G401.6 (cell line): ENCODE measurements at regions not wholly inside any gene's neighbourhood (a gene's known extent, or its start where the extent isn't known, plus 50 kb on each side); places are given as distances from the start of the nearest gene placed in this dataset.

Experiments used
- FAIRE-seq: peaks from 2 replicates; lab custom pipeline; 2012; peaks lifted over from hg19 to GRCh38; lab: Jason Lieb, UNC

- FAIRE-seq, result no peak
Measured at GRCh38 chr1:56068908-56069307, 510.5 kb downstream of the PLPP3 start.

- FAIRE-seq, result no peak
Measured at GRCh38 chr1:56068210-56068609, 511.2 kb downstream of the PLPP3 start.

GRCh38 chr1:56065729-56066128, 513.6 kb downstream of the PLPP3 start:
- no peak for FAIRE-seq

- no peak for FAIRE-seq
Measured at GRCh38 chr1:56064705-56065104, 514.7 kb downstream of the PLPP3 start.

- FAIRE-seq, result no peak
Measured at GRCh38 chr1:56063461-56063860, 515.9 kb downstream of the PLPP3 start.

GRCh38 chr1:56062625-56063024, 516.7 kb downstream of the PLPP3 start:
- no peak for FAIRE-seq

- FAIRE-seq, result no peak
Measured at GRCh38 chr1:56061824-56062223, 517.5 kb downstream of the PLPP3 start.

- no peak for FAIRE-seq
Measured at GRCh38 chr1:56060906-56061305, 518.5 kb downstream of the PLPP3 start.

GRCh38 chr1:56057466-56058405, 521.6 kb downstream of the PLPP3 start:
- no peak for FAIRE-seq

- FAIRE-seq, result no peak
Measured at GRCh38 chr1:56056438-56057287, 522.7 kb downstream of the PLPP3 start.

GRCh38 chr1:56054959-56055358, 524.4 kb downstream of the PLPP3 start:
- no peak for FAIRE-seq

- no peak for FAIRE-seq
Measured at GRCh38 chr1:56052041-56052440, 527.3 kb downstream of the PLPP3 start.

- FAIRE-seq, result no peak
Measured at GRCh38 chr1:56050911-56051310, 528.5 kb downstream of the PLPP3 start.

- no peak for FAIRE-seq
Measured at GRCh38 chr1:56045477-56045876, 533.9 kb downstream of the PLPP3 start.

- FAIRE-seq, result no peak
Measured at GRCh38 chr1:56045062-56045461, 534.3 kb downstream of the PLPP3 start.

- no peak for FAIRE-seq
Measured at GRCh38 chr1:56036479-56036878, 542.9 kb downstream of the PLPP3 start.

- no peak for FAIRE-seq
Measured at GRCh38 chr1:56034847-56035481, 544.4 kb downstream of the PLPP3 start.

- FAIRE-seq, result no peak
Measured at GRCh38 chr1:56034222-56034621, 545.1 kb downstream of the PLPP3 start.

GRCh38 chr1:56033321-56034037, 545.9 kb downstream of the PLPP3 start:
- no peak for FAIRE-seq

GRCh38 chr1:56032096-56032676, 547.2 kb downstream of the PLPP3 start:
- FAIRE-seq, result no peak

GRCh38 chr1:56031001-56031400, 548.4 kb downstream of the PLPP3 start:
- no peak for FAIRE-seq
